ENCODE measurements at regions not wholly inside any gene's neighbourhood (a gene's known extent, or its start where the extent isn't known, plus 50 kb on each side); places are given as distances from the start of the nearest gene placed in this dataset.

DNA sequence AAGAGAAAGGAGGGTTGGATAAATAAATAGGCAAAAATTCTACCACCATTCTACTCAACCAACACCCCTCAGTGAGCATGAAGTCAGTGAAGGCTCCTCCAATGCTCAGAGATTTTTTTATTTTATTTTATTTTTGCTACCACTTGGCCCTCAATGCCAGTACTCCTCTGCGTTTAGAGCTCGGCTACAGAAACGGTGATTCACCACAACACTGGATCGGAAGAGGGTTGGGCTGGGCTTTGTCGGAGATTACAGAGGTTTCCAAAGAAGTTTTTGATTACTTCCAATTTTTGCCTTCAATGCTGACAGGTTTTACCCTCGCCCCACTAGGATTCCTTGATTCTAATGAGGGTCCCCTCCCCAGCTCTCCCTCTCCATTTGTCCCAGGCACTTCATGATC is 1027.2 kb upstream of the TMEM132C start:
- TF ChIP-seq, protein P1, sequence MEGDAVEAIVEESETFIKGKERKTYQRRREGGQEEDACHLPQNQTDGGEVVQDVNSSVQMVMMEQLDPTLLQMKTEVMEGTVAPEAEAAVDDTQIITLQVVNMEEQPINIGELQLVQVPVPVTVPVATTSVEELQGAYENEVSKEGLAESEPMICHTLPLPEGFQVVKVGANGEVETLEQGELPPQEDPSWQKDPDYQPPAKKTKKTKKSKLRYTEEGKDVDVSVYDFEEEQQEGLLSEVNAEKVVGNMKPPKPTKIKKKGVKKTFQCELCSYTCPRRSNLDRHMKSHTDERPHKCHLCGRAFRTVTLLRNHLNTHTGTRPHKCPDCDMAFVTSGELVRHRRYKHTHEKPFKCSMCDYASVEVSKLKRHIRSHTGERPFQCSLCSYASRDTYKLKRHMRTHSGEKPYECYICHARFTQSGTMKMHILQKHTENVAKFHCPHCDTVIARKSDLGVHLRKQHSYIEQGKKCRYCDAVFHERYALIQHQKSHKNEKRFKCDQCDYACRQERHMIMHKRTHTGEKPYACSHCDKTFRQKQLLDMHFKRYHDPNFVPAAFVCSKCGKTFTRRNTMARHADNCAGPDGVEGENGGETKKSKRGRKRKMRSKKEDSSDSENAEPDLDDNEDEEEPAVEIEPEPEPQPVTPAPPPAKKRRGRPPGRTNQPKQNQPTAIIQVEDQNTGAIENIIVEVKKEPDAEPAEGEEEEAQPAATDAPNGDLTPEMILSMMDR (IDR thresholded peaks at IDR 0.05), result no peak
- no peak for TF ChIP-seq POLR2A (IDR thresholded peaks at IDR 0.05)
